Fibroblast of lung (primary cell): ENCODE measurements at regions not wholly inside any gene's neighbourhood (a gene's known extent, or its start where the extent isn't known, plus 50 kb on each side); places are given as distances from the start of the nearest gene placed in this dataset.
A peak's percentile ranks its signal among the peaks of the same experiment; 100 is the strongest.

Source experiments
- DNase-seq, 2 donors: peaks; one replicate each; pipeline versions ENCODE4 v3.0.0 to v3.0.0-alpha.2; 2010; ENCODE audit warnings: low read depth in 2 of 2
- H2AFZ ChIP-seq: 2 replicates; pipeline ENCODE4 v1.5.1; 2012; ENCODE audit warnings: low read length, control low read depth, inconsistent platforms
- H3K27ac ChIP-seq: 2 replicates; pipeline ENCODE4 v1.5.1; 2011; ENCODE audit warnings: low read length, control low read depth; ENCODE audit not compliant: insufficient read depth
- H3K27me3 ChIP-seq: 2 replicates; pipeline ENCODE4 v1.5.1; 2011; ENCODE audit warnings: mild to moderate bottlenecking, low read length; ENCODE audit not compliant: control insufficient read depth, insufficient read depth
- H3K36me3 ChIP-seq: 2 replicates; pipeline ENCODE4 v1.5.1; 2011; ENCODE audit warnings: low read length; ENCODE audit not compliant: control insufficient read depth, insufficient read depth
- H3K4me1 ChIP-seq: 2 replicates; pipeline ENCODE4 v1.5.1; 2011; ENCODE audit warnings: low read length; ENCODE audit not compliant: control insufficient read depth, insufficient read depth; ENCODE audit errors: extremely low read depth
- H3K4me2 ChIP-seq: 2 replicates; pipeline ENCODE4 v1.5.1; 2011; ENCODE audit warnings: low read length, control low read depth; ENCODE audit not compliant: insufficient read depth; ENCODE audit errors: extremely low read depth
- H3K4me3 ChIP-seq, 4 experiments: fragments of 200-600 bp in 1 of 4; sonication (generic) in 1 of 4; replicated peaks in 1 of 4; 2 replicates each; pipeline ENCODE4 v1.5.1; 2011 to 2016; ENCODE audit warnings: low read length in 4 of 4, low read depth in 3 of 4, mild to moderate bottlenecking in 3 of 4, control low read depth in 2 of 4, inconsistent platforms in 1 of 4, mixed read lengths in 1 of 4; ENCODE audit not compliant: insufficient read depth in 1 of 4; ENCODE audit errors: control extremely low read depth in 1 of 4
- H3K79me2 ChIP-seq: 2 replicates; pipeline ENCODE4 v1.5.1; 2012; ENCODE audit warnings: mild to moderate bottlenecking, low read length, inconsistent platforms; ENCODE audit not compliant: control insufficient read depth, insufficient read depth
- H3K9ac ChIP-seq: 2 replicates; pipeline ENCODE4 v1.5.1; 2011; ENCODE audit warnings: mild to moderate bottlenecking, low read length, control low read depth; ENCODE audit not compliant: insufficient read depth
- H3K9me3 ChIP-seq: 2 replicates; pipeline ENCODE4 v1.5.1; 2012; ENCODE audit warnings: low read depth, low read length; ENCODE audit not compliant: control insufficient read depth, insufficient read depth
- H4K20me1 ChIP-seq: 2 replicates; pipeline ENCODE4 v1.5.1; 2011; ENCODE audit warnings: low read length; ENCODE audit not compliant: control insufficient read depth, insufficient read depth; ENCODE audit errors: extremely low read depth
- EZH2 ChIP-seq: IDR thresholded peaks from 2 replicates; pipeline ENCODE4 v1.5.1; 2012; ENCODE audit warnings: low read length, control low read depth, mild to moderate bottlenecking; ENCODE audit errors: missing control alignments
- TF ChIP-seq, protein P1 (sequence below), 2 donors: IDR thresholded peaks in 1 of 2; conservative IDR thresholded peaks in 1 of 2; 1 replicate in 1 of 2; 2 replicates in 1 of 2; pipeline ENCODE4 v1.5.1; 2011 to 2012; ENCODE audit warnings: low read length in 2 of 2, control low read depth in 1 of 2, inconsistent platforms in 1 of 2, low read depth in 1 of 2, mild to moderate bottlenecking in 1 of 2

DNA sequence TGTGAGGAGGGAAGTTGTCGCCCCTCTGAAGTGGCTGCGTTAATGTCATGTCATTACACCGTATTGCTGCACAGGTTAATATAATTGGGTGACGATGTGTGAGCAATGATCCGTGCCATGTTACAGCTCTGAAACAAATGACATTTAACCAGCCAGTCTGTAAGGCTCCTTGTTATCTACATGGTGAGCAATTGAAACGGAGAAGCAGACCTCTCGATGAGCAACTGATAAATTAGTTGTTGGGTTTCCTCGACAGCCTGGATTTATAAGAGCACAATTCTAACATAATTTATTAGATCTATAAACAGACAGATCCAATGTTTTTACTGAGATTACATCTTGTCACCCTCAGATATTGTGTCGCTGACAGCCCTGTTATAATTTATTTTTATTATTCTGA lies 49.9 kb upstream of the MAFB start:
- Histone ChIP-seq H3K4me2 (no peak overlapping the region), H4K20me1 (no peaks in the 10 kb centered on the region), H3K9me3 (no peaks in the 10 kb centered on the region), H3K27me3 (no peaks in the 10 kb centered on the region), H3K36me3 (no peaks in the 10 kb centered on the region), H3K9ac (no peak overlapping the region), H3K4me1 (no peaks in the 10 kb centered on the region), H3K4me3 (no peak overlapping the region), H3K79me2 (no peaks in the 10 kb centered on the region), H2AFZ (no peak overlapping the region), H3K27ac (no peak overlapping the region)
- no peak for DNase-seq
- TF ChIP-seq EZH2, result no peak
- TF ChIP-seq, protein P1, sequence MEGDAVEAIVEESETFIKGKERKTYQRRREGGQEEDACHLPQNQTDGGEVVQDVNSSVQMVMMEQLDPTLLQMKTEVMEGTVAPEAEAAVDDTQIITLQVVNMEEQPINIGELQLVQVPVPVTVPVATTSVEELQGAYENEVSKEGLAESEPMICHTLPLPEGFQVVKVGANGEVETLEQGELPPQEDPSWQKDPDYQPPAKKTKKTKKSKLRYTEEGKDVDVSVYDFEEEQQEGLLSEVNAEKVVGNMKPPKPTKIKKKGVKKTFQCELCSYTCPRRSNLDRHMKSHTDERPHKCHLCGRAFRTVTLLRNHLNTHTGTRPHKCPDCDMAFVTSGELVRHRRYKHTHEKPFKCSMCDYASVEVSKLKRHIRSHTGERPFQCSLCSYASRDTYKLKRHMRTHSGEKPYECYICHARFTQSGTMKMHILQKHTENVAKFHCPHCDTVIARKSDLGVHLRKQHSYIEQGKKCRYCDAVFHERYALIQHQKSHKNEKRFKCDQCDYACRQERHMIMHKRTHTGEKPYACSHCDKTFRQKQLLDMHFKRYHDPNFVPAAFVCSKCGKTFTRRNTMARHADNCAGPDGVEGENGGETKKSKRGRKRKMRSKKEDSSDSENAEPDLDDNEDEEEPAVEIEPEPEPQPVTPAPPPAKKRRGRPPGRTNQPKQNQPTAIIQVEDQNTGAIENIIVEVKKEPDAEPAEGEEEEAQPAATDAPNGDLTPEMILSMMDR (conservative IDR thresholded peaks at IDR 0.05 in 1 of 2, IDR thresholded peaks at IDR 0.05 in 1 of 2; ENCODE audit: low read depth in 1 of 2, low read length in 2 of 2), result no peak

DNA sequence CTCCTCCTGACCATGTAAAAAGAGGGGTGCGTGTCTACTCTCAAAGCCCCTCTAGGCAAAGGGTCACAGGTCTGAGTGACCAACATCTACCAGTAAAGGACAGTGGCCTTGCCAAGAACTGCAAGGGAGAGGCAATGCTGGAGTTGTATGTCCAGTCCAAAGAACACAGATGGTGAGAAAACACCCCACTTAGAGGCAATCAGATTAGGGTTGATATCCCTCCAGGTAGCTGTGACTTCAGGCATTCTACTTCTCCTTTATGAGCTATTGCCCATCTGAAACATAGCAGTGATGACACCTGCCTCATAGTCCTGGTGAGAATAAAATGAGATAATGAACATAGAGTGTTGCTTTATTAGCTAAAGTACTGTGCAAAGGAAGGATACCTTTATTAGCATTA lies 50.8 kb upstream of the MAFB start:
- Histone ChIP-seq H3K4me1 (no peaks in the 10 kb centered on the region), H2AFZ (no peak overlapping the region), H3K27me3 (no peaks in the 10 kb centered on the region), H3K36me3 (no peaks in the 10 kb centered on the region), H3K9ac (no peak overlapping the region), H4K20me1 (no peaks in the 10 kb centered on the region), H3K4me3 (no peak overlapping the region), H3K4me2 (no peak overlapping the region), H3K79me2 (no peaks in the 10 kb centered on the region), H3K9me3 (no peaks in the 10 kb centered on the region), H3K27ac (no peak overlapping the region)
- TF ChIP-seq, protein P1 (conservative IDR thresholded peaks at IDR 0.05 in 1 of 2, IDR thresholded peaks at IDR 0.05 in 1 of 2; ENCODE audit: low read depth in 1 of 2, low read length in 2 of 2), result no peak
- TF ChIP-seq EZH2, result no peak
- no peak for DNase-seq

DNA sequence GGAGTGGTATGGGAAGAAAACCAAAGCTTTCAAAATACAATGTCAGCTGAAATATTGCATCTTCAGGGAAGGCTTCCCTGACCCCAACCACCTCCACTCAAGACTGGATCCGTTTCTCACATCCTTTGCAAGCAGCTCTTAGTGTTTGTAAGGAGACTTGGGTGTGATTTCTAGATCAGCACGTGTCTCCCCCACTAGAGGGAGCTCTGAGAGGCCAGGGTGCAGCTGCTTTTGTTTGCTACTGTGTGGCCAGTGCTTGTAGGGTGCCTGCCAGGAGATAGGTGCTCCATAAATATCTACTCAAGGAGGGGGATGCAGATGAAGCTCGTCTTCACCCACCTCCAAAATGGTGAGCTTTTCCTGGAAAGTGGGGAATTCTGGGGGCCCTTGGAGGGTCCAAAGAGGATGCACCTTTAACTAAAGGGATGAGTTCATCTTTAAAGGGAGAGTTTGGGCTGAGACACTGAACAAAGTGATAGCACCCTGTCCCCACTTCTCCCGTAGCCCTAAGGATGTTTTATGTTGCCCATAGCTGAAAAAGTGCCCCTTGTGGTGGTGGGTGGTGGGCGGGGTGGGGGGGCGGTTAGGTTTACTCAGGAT lies 52.6 kb upstream of the MAFB start:
- no peaks in the 10 kb centered on the region for H3K4me1 ChIP-seq
- H2AFZ ChIP-seq, result no peak overlapping the region
- H3K79me2 ChIP-seq, result no peaks in the 10 kb centered on the region
- no peak overlapping the region for H3K27ac ChIP-seq
- H4K20me1 ChIP-seq, result no peaks in the 10 kb centered on the region
- no peak overlapping the region for H3K9ac ChIP-seq
- no peaks in the 10 kb centered on the region for H3K36me3 ChIP-seq
- TF ChIP-seq EZH2, result no peak
- TF ChIP-seq, protein P1 (conservative IDR thresholded peaks at IDR 0.05 in 1 of 2, IDR thresholded peaks at IDR 0.05 in 1 of 2; ENCODE audit: low read depth in 1 of 2, low read length in 2 of 2), result peak; percentile 82 to 83
- no peak overlapping the region for H3K4me2 ChIP-seq
- H3K9me3 ChIP-seq, result no peaks in the 10 kb centered on the region
- no peak overlapping the region for H3K4me3 ChIP-seq
- peak; percentile 16 to 55 for DNase-seq
- H3K27me3 ChIP-seq, result no peaks in the 10 kb centered on the region
